Activated naive CD8-positive, alpha-beta T cell treated with anti-CD3 and anti-CD28 coated beads, Interleukin-2, amount 50 U/mL, for 24 hours (primary cell): ENCODE measurements at regions not wholly inside any gene's neighbourhood (a gene's known extent, or its start where the extent isn't known, plus 50 kb on each side); places are given as distances from the start of the nearest gene placed in this dataset.
"Not testable (repeated sequence)": the region's sequence is repeated elsewhere in the genome, so short reads cannot be mapped to it uniquely, and the experiment has no call there.

ENCODE experiments used
- ATAC-seq: fragments of 150-1000 bp; cut with Tn5 transposase; one replicate; pipeline ENCODE4 v1.10.0; 2021
- DNase-seq: peaks from one replicate; pipeline ENCODE4 v3.0.0; 2021
- H3K27ac Mint-ChIP-seq: one replicate; pipeline ENCODE4 v1.8.0; 2021; ENCODE audit warnings: mild to moderate bottlenecking, mixed read lengths
- H3K27me3 Mint-ChIP-seq: one replicate; pipeline ENCODE4 v1.8.0; 2021; ENCODE audit warnings: mixed read lengths
- H3K36me3 Mint-ChIP-seq: one replicate; pipeline ENCODE4 v1.8.0; 2021; ENCODE audit warnings: low read depth, mixed read lengths
- H3K4me1 Mint-ChIP-seq: one replicate; pipeline ENCODE4 v1.8.0; 2021; ENCODE audit warnings: mixed read lengths
- H3K4me3 Mint-ChIP-seq: one replicate; pipeline ENCODE4 v1.8.0; 2021; ENCODE audit warnings: mild to moderate bottlenecking, moderate library complexity, mixed read lengths
- H3K9me3 Mint-ChIP-seq: one replicate; pipeline ENCODE4 v1.8.0; 2021; ENCODE audit warnings: mixed read lengths

DNA sequence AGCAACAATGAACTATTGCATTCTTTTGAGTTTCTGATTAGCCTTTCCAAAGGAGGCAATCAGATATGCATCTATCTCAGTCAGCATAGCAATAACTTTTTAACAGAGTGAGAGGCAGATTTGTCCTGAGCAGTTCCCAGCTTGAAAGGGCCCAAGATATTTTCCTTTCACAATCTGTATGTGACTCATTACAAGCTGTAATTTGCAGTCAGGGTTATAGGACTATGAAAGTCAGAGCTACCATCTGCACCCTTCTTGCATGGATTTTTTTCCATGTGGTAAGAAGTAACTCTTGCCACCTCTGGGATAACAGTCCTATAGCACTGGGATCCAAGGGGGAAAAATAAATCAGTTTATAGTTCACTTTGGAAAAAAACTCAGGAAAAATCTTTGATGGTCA lies 318.2 kb upstream of the RGS17 start:
- H3K4me3 Mint-ChIP-seq = no peak overlapping the region
- no peaks in the 10 kb centered on the region for H3K36me3 Mint-ChIP-seq
- ATAC-seq (no peak), DNase-seq (no peak)
- H3K4me1 Mint-ChIP-seq = no peaks in the 10 kb centered on the region
- no peaks in the 10 kb centered on the region for H3K9me3 Mint-ChIP-seq
- H3K27me3 Mint-ChIP-seq = no peaks in the 10 kb centered on the region
- no peak overlapping the region for H3K27ac Mint-ChIP-seq

DNA sequence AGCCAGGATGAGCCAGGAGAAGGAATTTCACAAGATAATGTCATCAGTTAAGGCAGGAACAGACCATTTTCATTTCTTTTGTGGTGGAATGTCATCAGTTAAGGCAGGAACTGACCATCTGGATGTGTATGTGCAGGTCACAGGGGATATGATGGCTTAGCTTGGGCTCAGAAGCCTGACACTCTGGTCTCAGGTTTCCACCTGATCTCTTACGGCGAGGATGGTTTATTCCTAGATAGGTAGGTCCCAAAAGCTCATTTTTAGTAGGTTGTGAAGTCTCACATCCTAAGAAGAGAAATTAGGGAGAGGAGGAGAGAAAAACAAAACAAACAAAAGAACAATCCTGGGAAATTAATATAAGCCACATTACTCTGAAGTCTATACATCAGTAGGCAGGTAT lies 311.7 kb upstream of the RGS17 start:
- not testable (repeated sequence) for H3K27ac Mint-ChIP-seq, H3K4me1 Mint-ChIP-seq, H3K27me3 Mint-ChIP-seq, H3K9me3 Mint-ChIP-seq, ATAC-seq, H3K4me3 Mint-ChIP-seq, H3K36me3 Mint-ChIP-seq, DNase-seq

DNA sequence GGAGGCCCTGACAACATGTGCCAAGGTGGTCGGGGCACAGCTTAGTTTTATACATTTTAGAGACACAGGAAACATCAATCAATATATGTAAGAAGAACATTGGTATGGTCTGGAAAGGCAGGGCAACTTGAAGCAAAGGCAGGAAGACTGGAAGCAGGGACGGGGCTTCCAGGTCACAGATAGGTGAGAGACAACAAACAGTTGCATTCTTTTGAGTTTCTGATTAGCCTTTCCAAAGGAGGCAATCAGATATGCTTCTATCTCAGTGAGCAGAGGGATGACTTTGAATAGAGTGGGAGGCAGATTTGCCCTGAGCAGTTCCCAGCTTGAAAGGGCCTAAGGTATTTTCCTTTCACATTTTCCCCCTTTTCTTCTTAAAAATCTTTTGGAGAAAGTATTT lies 311.0 kb upstream of the RGS17 start:
- no peaks in the 10 kb centered on the region for H3K36me3 Mint-ChIP-seq

DNA sequence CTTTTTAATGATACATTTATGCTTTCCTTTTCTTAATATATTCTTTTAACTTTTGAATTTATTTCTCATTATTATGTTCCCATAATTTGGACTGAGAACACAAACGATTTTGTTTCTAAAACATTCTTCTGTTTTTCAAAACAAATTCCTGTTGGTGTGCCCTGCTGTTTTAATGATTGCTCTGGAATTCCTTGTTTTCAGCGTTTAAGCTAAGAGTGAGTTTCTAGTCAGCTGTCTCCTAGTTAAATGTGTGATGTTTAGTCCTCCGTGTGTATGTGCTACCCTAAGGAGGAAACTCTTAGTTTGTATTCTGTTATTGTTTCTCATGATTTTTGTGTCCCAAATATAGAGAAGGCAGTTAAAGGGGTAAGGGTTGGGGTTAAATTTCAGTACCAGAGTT lies 306.1 kb upstream of the RGS17 start:
- DNase-seq (no peak), ATAC-seq (no peak)
- H3K4me1 Mint-ChIP-seq = no peaks in the 10 kb centered on the region
- H3K4me3 Mint-ChIP-seq = no peak overlapping the region
- no peak overlapping the region for H3K27ac Mint-ChIP-seq
- no peaks in the 10 kb centered on the region for H3K36me3 Mint-ChIP-seq
- no peaks in the 10 kb centered on the region for H3K9me3 Mint-ChIP-seq
- H3K27me3 Mint-ChIP-seq = no peaks in the 10 kb centered on the region

More for the DNA sequence above, 311.0 kb upstream of the RGS17 start:
- no peak overlapping the region for H3K4me3 Mint-ChIP-seq
- H3K9me3 Mint-ChIP-seq = peaks cover 6% of the 10 kb centered on the region
- no peak overlapping the region for H3K27ac Mint-ChIP-seq
- no peaks in the 10 kb centered on the region for H3K27me3 Mint-ChIP-seq
- no peaks in the 10 kb centered on the region for H3K4me1 Mint-ChIP-seq
- DNase-seq (no peak), ATAC-seq (no peak)

DNA sequence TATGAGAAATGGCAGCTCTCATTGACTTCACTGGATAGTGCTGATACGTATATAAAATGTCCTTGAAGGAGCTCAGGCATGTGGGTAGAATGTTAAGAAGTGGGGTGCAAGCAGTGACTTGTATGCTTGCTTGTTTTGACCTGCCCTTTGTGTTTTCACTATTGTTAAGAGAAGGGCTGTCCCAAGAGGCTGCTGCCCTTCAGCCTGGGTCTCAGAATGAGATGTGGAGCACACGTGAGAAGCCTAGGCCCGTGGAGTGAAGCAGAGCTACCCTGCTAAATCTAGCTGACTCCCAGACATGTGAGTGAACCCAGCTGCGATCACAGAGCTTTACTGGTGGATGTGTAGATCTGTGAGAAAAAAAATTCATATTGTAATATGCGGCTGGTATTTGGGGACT lies 305.3 kb upstream of the RGS17 start:
- Mint-ChIP-seq H3K27ac (no peak overlapping the region), H3K9me3 (no peaks in the 10 kb centered on the region), H3K4me3 (no peak overlapping the region), H3K4me1 (no peaks in the 10 kb centered on the region), H3K36me3 (no peaks in the 10 kb centered on the region), H3K27me3 (no peaks in the 10 kb centered on the region)
- ATAC-seq = no peak
- no peak for DNase-seq

DNA sequence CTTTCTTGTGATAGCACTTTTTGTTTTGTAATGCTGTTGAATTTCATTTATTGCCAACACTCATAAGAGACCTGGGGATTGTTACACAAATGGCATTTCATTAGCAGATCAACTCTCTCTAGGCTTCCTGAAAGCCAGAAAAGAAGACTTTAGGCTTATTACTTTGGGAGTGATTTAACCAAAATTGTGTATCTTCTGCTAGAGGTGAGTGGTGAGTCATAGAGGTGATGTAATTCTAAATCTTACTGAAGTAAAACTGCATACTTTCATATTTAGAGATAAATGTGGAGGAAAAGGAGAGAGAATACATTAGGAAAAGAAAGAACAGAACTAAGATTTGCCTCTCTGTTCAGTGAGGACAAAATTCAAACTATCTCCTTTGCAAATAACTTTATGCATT lies 304.7 kb upstream of the RGS17 start:
- H3K4me3 Mint-ChIP-seq = no peak overlapping the region
- H3K4me1 Mint-ChIP-seq = no peaks in the 10 kb centered on the region
- H3K27ac Mint-ChIP-seq = no peak overlapping the region
- no peaks in the 10 kb centered on the region for H3K9me3 Mint-ChIP-seq
- ATAC-seq = no peak
- no peak for DNase-seq
- no peaks in the 10 kb centered on the region for H3K27me3 Mint-ChIP-seq
- no peaks in the 10 kb centered on the region for H3K36me3 Mint-ChIP-seq

DNA sequence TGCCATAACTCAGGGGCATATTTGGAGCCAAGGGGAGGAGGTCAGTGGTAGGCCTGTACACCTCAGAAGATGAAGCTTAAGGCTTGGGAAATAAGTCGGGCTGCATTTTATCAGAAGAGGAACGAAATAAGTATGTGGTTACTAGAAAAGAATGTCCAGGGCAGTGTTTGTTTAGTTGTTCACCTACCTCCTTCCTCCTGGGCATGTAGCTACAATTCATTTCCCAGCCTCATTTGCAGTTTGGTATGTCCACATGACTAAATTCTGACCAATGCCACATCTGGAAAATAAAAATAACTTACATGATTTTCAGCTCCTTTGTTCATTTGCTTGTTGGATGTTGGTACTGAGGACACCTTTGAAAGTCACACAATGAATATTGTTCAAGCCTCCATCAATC lies 294.5 kb upstream of the RGS17 start:
- ATAC-seq = no peak
- Mint-ChIP-seq H3K27ac (no peak overlapping the region), H3K9me3 (no peaks in the 10 kb centered on the region), H3K4me1 (no peaks in the 10 kb centered on the region), H3K27me3 (peaks cover 2% of the 10 kb centered on the region), H3K4me3 (no peak overlapping the region), H3K36me3 (no peaks in the 10 kb centered on the region)
- no peak for DNase-seq

DNA sequence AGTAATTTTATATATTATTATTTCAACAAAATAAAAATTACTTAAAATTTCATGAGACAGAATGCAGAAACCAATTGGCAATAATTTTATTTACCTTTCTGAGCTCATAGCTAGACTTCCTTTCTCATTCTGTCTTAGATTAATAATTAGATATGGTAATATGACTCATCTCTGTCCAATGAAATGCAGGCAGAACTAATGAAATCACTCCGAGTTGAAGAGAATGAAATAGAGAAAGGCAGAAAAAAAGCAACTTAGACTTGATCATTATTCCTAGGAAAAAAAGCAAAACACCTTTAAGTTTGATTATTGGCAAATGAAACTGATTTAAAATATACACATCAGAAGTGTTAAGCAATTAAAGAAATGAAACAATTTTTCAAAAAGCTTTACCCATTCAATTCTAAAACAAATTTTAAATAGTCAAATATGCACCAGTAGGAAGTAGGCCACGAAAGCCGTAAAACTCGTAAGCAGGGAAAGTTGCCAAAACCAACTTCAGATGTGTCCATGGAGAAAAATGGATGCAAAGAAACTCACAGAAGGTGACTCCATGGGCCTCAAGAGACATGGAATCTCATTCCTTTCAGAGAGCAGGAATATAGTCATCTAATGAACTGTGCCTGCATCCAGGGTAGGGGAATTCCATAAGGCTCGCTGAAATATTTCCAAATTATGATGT lies 293.8 kb upstream of the RGS17 start:
- H3K4me1 Mint-ChIP-seq = no peaks in the 10 kb centered on the region

DNA sequence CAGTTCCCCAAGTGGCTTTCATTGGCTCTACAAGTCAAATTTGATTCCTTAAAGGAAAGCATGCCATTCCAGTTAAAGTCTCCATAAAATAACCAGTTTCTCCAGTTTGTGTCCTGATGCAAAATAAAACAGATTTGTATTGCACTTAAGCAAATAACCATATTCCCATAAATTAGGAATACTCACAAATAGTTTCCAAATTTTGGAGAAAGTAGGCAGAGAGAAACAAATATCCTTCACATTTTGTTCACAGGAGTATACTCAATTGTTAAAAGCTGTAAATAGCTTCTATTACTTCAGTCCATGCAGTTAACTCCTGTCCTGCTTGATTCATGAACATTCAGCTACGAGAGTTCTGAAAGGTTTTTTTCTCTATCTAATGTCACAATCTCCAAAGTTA lies 281.4 kb upstream of the RGS17 start:
- H3K36me3 Mint-ChIP-seq = no peaks in the 10 kb centered on the region
- no peak for ATAC-seq
- no peaks in the 10 kb centered on the region for H3K27me3 Mint-ChIP-seq

More for the DNA sequence above, 293.8 kb upstream of the RGS17 start:
- ATAC-seq (no peak), DNase-seq (no peak)
- Mint-ChIP-seq H3K27me3 (no peaks in the 10 kb centered on the region), H3K4me3 (no peak overlapping the region), H3K27ac (no peak overlapping the region), H3K36me3 (no peaks in the 10 kb centered on the region), H3K9me3 (no peaks in the 10 kb centered on the region)

DNA sequence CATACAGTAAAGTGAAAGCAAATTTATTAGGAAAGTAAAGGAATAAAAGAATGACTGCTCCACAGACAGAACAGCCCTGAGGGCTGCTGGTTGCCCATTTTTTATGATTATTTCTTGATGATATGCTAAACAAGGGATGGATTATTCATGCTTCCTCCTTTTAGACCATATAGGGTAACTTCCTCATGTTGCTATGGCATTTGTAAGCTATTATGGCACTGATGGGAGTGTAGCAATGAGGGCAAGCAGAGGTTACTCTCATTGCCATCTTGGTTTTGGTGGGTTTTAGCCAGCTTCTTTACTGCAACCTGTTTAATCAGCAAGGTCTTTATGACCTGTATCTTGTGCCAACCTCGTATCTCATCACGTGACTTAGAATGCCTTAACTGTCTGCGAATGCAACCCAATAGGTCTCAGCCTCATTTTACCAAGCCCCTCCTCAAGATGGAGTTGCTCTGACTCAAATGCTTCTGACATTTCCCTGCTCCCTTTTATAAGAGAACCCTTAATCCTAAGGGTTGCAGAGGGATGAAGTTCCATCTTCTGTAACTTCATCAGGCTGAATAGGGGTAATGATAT lies 280.1 kb upstream of the RGS17 start:
- ATAC-seq (no peak), DNase-seq (no peak)
- Mint-ChIP-seq H3K36me3 (no peaks in the 10 kb centered on the region), H3K27ac (no peak overlapping the region), H3K27me3 (no peaks in the 10 kb centered on the region), H3K4me3 (no peak overlapping the region), H3K9me3 (peaks cover 7% of the 10 kb centered on the region), H3K4me1 (no peaks in the 10 kb centered on the region)

More for the DNA sequence above, 281.4 kb upstream of the RGS17 start:
- Mint-ChIP-seq H3K9me3 (peaks cover 7% of the 10 kb centered on the region), H3K27ac (no peak overlapping the region), H3K4me3 (no peak overlapping the region), H3K4me1 (no peaks in the 10 kb centered on the region)
- DNase-seq = no peak

DNA sequence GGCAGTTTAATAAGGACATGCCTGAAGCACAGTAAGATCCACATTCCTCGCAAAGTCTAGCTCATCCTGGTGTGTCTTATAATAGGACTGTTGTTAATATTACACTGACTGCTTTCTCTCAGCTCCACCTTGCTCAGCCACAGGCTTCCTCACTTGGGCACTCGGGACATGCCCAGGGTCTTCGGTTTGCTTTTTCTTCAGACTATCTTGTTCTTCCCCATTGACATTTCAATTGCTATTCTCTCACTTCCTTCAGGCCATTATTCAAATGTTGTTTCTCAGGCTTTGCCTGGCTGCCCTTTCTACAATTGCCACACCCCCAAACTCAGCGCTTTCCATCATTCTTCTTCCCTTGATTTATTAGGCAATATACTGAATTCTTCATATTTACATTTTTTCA lies 274.8 kb upstream of the RGS17 start:
- Mint-ChIP-seq H3K36me3 (no peaks in the 10 kb centered on the region), H3K27me3 (no peaks in the 10 kb centered on the region), H3K27ac (no peak overlapping the region), H3K9me3 (peaks cover 4% of the 10 kb centered on the region), H3K4me1 (no peaks in the 10 kb centered on the region), H3K4me3 (no peak overlapping the region)
- ATAC-seq (no peak), DNase-seq (no peak)

DNA sequence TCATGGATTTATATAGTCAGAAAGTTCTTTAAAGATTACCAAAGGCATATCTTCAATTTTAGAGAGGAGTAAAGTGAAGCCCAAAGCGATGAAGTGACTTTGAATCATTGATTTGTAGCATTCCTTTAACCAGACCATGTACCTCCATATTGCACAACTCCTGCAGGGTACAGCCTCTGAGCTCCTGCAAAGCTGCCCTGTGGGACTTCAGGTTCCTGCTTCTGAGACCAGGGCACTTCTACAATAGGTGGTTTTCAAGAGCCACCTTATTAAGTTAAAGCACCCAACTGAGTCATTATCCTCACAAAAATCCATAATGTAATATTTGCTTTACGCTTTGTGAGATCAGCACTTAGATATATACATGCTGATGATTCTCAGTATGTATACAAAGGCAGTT lies 270.7 kb upstream of the RGS17 start:
- no peaks in the 10 kb centered on the region for H3K4me1 Mint-ChIP-seq
- H3K9me3 Mint-ChIP-seq = no peaks in the 10 kb centered on the region
- ATAC-seq (no peak), DNase-seq (no peak)
- H3K27me3 Mint-ChIP-seq = no peaks in the 10 kb centered on the region
- no peak overlapping the region for H3K27ac Mint-ChIP-seq
- no peaks in the 10 kb centered on the region for H3K36me3 Mint-ChIP-seq
- no peak overlapping the region for H3K4me3 Mint-ChIP-seq

DNA sequence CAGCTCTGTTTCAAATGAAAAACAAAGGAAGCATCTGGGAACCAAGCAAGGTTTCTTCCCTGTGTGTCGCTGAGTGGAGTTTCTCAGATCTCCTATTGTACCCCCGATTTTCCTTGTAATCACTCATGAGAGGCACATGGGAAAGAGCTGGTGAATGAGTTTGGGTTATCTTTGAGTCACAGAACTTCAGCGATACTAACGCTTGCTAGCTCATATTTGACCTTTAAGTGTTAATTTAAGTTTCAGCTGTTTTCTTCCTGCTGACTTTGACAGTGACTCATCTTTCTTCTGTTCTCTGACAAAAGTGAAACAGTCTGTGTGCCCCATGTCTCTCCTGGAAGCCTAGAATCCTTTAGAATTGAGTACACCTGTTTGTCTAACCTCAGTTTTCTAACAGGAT lies 261.1 kb upstream of the RGS17 start:
- Mint-ChIP-seq H3K4me1 (no peaks in the 10 kb centered on the region), H3K27me3 (no peaks in the 10 kb centered on the region), H3K9me3 (peaks cover 8% of the 10 kb centered on the region), H3K4me3 (no peak overlapping the region), H3K27ac (no peak overlapping the region), H3K36me3 (no peaks in the 10 kb centered on the region)
- DNase-seq = no peak
- ATAC-seq = peak; percentile 33

DNA sequence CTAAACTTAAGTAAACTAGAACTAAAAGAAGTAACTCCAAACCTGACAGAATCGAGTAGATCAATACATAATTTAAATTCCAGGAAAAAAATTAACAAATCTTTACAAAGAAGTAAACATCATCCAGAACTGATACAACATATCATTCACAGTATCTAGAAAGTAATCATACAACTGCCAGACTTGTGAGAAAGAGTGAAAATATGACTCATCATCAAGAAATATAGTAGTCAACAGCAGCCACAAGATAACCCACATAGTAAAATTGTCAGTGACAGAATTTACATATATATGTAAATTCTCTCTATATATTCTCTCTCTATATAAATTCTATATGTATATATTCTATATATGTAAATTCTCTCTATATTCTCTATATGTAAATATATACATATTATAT lies 242.8 kb upstream of the RGS17 start:
- no peak for ATAC-seq
- H3K36me3 Mint-ChIP-seq = no peaks in the 10 kb centered on the region
- H3K4me1 Mint-ChIP-seq = no peaks in the 10 kb centered on the region
- no peak for DNase-seq
- H3K27ac Mint-ChIP-seq = no peak overlapping the region
- no peaks in the 10 kb centered on the region for H3K9me3 Mint-ChIP-seq
- H3K27me3 Mint-ChIP-seq = no peaks in the 10 kb centered on the region
- no peak overlapping the region for H3K4me3 Mint-ChIP-seq

DNA sequence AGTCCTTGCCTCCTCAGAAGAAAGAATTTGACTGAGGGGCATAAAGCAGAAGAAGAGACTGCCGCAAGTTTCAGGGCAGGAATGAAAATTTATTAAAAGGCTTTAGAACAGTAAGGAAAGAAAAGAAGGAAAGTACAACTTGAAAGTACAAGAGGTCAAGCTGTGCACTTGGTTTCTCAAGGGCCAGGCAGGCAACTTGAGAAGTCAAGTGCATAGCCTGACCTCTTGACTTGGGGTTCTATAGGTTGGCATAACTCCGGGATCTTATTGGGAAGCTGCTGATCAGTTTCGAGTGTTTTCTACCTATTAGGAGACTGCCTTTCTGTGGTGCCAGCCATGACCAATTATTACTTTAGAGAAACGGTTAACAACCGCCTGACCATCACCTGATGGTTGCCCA lies 237.0 kb upstream of the RGS17 start:
- H3K4me1 Mint-ChIP-seq = no peaks in the 10 kb centered on the region
- H3K36me3 Mint-ChIP-seq = no peaks in the 10 kb centered on the region
- H3K4me3 Mint-ChIP-seq = no peak overlapping the region
- no peak for ATAC-seq
- peaks cover 2% of the 10 kb centered on the region for H3K9me3 Mint-ChIP-seq
- DNase-seq = no peak
- no peaks in the 10 kb centered on the region for H3K27me3 Mint-ChIP-seq
- no peak overlapping the region for H3K27ac Mint-ChIP-seq

DNA sequence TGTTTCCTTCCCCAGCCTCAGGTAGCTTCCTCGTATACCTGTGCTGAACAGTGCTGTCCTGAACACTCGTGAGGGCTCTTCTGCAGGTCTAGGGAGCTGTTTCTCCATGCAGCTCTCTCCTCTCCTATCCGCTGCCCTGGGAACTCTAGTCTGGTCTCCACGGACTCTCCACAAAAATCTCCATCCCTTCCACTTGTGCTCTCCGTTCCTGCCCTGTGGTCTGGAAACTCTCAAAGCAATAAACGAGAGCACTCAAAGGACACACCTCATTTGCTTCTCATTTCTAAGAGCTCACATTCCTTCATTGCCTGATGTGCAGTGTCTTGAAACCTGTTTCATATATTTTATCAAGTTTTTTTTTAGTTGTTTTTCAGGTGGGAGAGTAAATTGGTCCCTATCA lies 235.9 kb upstream of the RGS17 start:
- H3K27ac Mint-ChIP-seq = no peak overlapping the region
- no peaks in the 10 kb centered on the region for H3K27me3 Mint-ChIP-seq
- H3K4me3 Mint-ChIP-seq = no peak overlapping the region
- no peaks in the 10 kb centered on the region for H3K4me1 Mint-ChIP-seq
- DNase-seq = no peak
- H3K36me3 Mint-ChIP-seq = no peaks in the 10 kb centered on the region
- no peak for ATAC-seq
- H3K9me3 Mint-ChIP-seq = peaks cover 6% of the 10 kb centered on the region
